ENCODE measurements at regions not wholly inside any gene's neighbourhood (a gene's known extent, or its start where the extent isn't known, plus 50 kb on each side); places are given as distances from the start of the nearest gene placed in this dataset.

DNA sequence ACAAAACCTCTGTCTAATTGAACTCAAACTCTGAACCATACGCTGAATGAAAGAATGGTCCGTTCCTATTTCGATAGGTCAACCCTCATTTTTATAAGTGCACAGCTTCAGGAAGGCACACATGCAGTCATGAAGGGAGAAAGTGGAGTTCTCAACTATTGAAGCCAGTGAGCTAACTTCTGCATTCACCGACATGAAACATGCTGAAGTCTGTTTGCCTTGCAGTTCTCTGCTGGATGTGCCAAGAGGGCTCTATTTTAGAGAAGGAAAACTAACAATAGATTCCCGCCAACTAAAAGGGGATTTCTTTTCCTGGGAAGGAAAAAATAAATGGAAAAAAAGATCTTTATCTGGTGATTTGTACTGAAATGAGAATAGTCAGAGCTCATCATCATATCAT lies 191.0 kb upstream of the PLEKHG7 start:
- TF ChIP-seq, protein P1, sequence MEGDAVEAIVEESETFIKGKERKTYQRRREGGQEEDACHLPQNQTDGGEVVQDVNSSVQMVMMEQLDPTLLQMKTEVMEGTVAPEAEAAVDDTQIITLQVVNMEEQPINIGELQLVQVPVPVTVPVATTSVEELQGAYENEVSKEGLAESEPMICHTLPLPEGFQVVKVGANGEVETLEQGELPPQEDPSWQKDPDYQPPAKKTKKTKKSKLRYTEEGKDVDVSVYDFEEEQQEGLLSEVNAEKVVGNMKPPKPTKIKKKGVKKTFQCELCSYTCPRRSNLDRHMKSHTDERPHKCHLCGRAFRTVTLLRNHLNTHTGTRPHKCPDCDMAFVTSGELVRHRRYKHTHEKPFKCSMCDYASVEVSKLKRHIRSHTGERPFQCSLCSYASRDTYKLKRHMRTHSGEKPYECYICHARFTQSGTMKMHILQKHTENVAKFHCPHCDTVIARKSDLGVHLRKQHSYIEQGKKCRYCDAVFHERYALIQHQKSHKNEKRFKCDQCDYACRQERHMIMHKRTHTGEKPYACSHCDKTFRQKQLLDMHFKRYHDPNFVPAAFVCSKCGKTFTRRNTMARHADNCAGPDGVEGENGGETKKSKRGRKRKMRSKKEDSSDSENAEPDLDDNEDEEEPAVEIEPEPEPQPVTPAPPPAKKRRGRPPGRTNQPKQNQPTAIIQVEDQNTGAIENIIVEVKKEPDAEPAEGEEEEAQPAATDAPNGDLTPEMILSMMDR (conservative IDR thresholded peaks at IDR 0.05; ENCODE audit: low read depth, low read length): no peak
- no peak for TF ChIP-seq EZH2 (IDR thresholded peaks at IDR 0.05; ENCODE audit: borderline replicate concordance, low read depth, low read length, poor library complexity, severe bottlenecking)

All from A673 (cell line).